ENCODE measurements at regions not wholly inside any gene's neighbourhood (a gene's known extent, or its start where the extent isn't known, plus 50 kb on each side); places are given as distances from the start of the nearest gene placed in this dataset.

GRCh38 chr9:94005272-94005901 lies 50.2 kb upstream of the BARX1 start:
- no peak for TF ChIP-seq CTCF (IDR thresholded peaks at IDR 0.05; ENCODE audit: insufficient read depth, low read length)
- no peak for TF ChIP-seq REST (IDR thresholded peaks at IDR 0.05; ENCODE audit: insufficient replicate concordance, low read depth)
- no peak for TF ChIP-seq POLR2AphosphoS5 (IDR thresholded peaks at IDR 0.05; ENCODE audit: low read depth)
- TF ChIP-seq SPI1 (IDR thresholded peaks at IDR 0.05; ENCODE audit: borderline replicate concordance, low read depth), result no peak
- no peak for TF ChIP-seq GABPA (IDR thresholded peaks at IDR 0.05; ENCODE audit: low read depth)
- Histone ChIP-seq H3K27me3 (ENCODE audit: insufficient read depth, poor library complexity, severe bottlenecking) (peaks cover 3% of the 10 kb centered on the region), H3K27ac (replicated peaks) (no peak overlapping the region), H3K4me3 (replicated peaks; ENCODE audit: insufficient read depth, low read length) (no peak overlapping the region)
- DNase-seq (ENCODE audit: low read depth in 1 of 2, low spot score in 1 of 2), result no peak
